Gastrocnemius medialis (tissue), 4 donors: ENCODE measurements at regions not wholly inside any gene's neighbourhood (a gene's known extent, or its start where the extent isn't known, plus 50 kb on each side); places are given as distances from the start of the nearest gene placed in this dataset.

Source experiments
- ATAC-seq, 2 donors: fragments of 150-250 bp; one replicate each; pipeline ENCODE4 v1.9.1; 2016
- DNase-seq, 2 donors: peaks; one replicate each; pipeline ENCODE4 v3.0.0-alpha.2; 2019
- H3K27ac ChIP-seq, 4 donors: fragments of 200-600 bp; sonication (generic); 1 replicate in 1 of 4; 2 replicates in 3 of 4; pipeline ENCODE4 v1.5.1; 2016 to 2018; ENCODE audit warnings: mild to moderate bottlenecking in 2 of 4, moderate library complexity in 1 of 4
- H3K27me3 ChIP-seq, 3 donors: fragments of 200-600 bp; sonication (generic) in 2 of 3; 1 replicate in 1 of 3; 2 replicates in 2 of 3; pipeline versions ENCODE4 v1.5.1 to v1.6.0; 2016 to 2019; ENCODE audit warnings: mild to moderate bottlenecking in 1 of 3, moderate library complexity in 1 of 3
- H3K36me3 ChIP-seq, 2 donors: fragments of 200-600 bp; sonication (generic) in 1 of 2; one replicate each; pipeline ENCODE4 v1.5.1; 2017 to 2018
- H3K4me1 ChIP-seq, 2 donors: fragments of 200-600 bp; sonication (generic) in 1 of 2; one replicate each; pipeline ENCODE4 v1.5.1; 2016 to 2017; ENCODE audit warnings: mild to moderate bottlenecking in 2 of 2
- H3K4me3 ChIP-seq, 4 donors: fragments of 200-600 bp; sonication (generic) in 3 of 4; 1 replicate in 1 of 4; 2 replicates in 3 of 4; pipeline ENCODE4 v1.5.1; 2016 to 2019; ENCODE audit warnings: mild to moderate bottlenecking in 2 of 4
- H3K9me3 ChIP-seq, 3 donors: fragments of 200-600 bp; sonication (generic) in 2 of 3; 1 replicate in 1 of 3; 2 replicates in 2 of 3; pipeline ENCODE4 v1.5.1; 2016 to 2019
- CTCF ChIP-seq, 5 experiments: fragments of 450-650 bp in 3 of 5; fragments of 200-600 bp in 2 of 5; sonication (generic) in 2 of 5; IDR thresholded peaks in 4 of 5; conservative IDR thresholded peaks in 1 of 5; 1 replicate in 4 of 5; 2 replicates in 1 of 5; pipeline ENCODE4 v1.5.1; 2016 to 2019; ENCODE audit warnings: antibody characterized with exemption in 5 of 5, mild to moderate bottlenecking in 3 of 5, moderate library complexity in 3 of 5
- POLR2A ChIP-seq, 2 donors: fragments of 450-650 bp; IDR thresholded peaks; one replicate each; pipeline ENCODE4 v1.6.1; 2017; ENCODE audit warnings: antibody characterized with exemption in 2 of 2, mild to moderate bottlenecking in 2 of 2, moderate library complexity in 2 of 2
- in situ Hi-C, 4 donors: fragments of 200-750 bp; cut with MboI; loops; one replicate each; pipeline versions ENCODE4 v1.15.0 to v1.8.0; 2017; ENCODE audit warnings: low sequenced_read_pairs in 4 of 4
- intact Hi-C: fragments of 100-400 bp; cut with DNase I; formaldehyde crosslinking; loops from one replicate; pipeline ENCODE4 v1.15.1; 2023; ENCODE audit warnings: low total_unique reads

GRCh38 chr4:123972031-123972430 lies 575.4 kb downstream of the SPRY1 start:
- no peak for DNase-seq
- Histone ChIP-seq H3K4me3 (no peak overlapping the region), H3K4me1 (peaks cover 0 to 5% of the 10 kb centered on the region in 2 donors), H3K27ac (no peak overlapping the region), H3K9me3 (no peaks in the 10 kb centered on the region), H3K36me3 (no peaks in the 10 kb centered on the region), H3K27me3 (no peaks in the 10 kb centered on the region)
- TF ChIP-seq POLR2A (IDR thresholded peaks at IDR 0.05) (no peak), CTCF (IDR thresholded peaks at IDR 0.05 in 4 of 5, conservative IDR thresholded peaks at IDR 0.05 in 1 of 5) (no peak)
- ATAC-seq: no peak
- in situ Hi-C loops (no loop called here), intact Hi-C loops (no loop called here)

GRCh38 chr4:123974386-123975149 lies 578.0 kb downstream of the SPRY1 start:
- intact Hi-C loops: loop anchor here (1.0 kb wide), 1 partner anchor 161 kb away; no protein-coding TSS in a partner anchor
- Histone ChIP-seq H3K4me3 (no peak overlapping the region), H3K36me3 (no peaks in the 10 kb centered on the region), H3K4me1 (peaks cover 0 to 5% of the 10 kb centered on the region in 2 donors), H3K27me3 (no peaks in the 10 kb centered on the region), H3K27ac (no peak overlapping the region), H3K9me3 (peaks cover 0 to 10% (median 0%) of the 10 kb centered on the region in 3 donors)
- in situ Hi-C loops: no loop called here
- DNase-seq: no peak
- TF ChIP-seq POLR2A (IDR thresholded peaks at IDR 0.05) (no peak), CTCF (IDR thresholded peaks at IDR 0.05 in 4 of 5, conservative IDR thresholded peaks at IDR 0.05 in 1 of 5) (no peak)
- no peak for ATAC-seq

- intact Hi-C loops: no loop called here
- peaks cover 0 to 5% of the 10 kb centered on the region in 2 donors for H3K4me1 ChIP-seq
Observed at GRCh38 chr4:123976285-123976684, 579.7 kb downstream of the SPRY1 start.

GRCh38 chr4:123976819-123977218 lies 580.2 kb downstream of the SPRY1 start:
- H3K27ac ChIP-seq: peak overlapping the region in 1 of 4 donors; percentile 16
- no peak overlapping the region for H3K4me3 ChIP-seq
- TF ChIP-seq POLR2A (IDR thresholded peaks at IDR 0.05) (no peak), CTCF (IDR thresholded peaks at IDR 0.05 in 4 of 5, conservative IDR thresholded peaks at IDR 0.05 in 1 of 5) (no peak)
- H3K27me3 ChIP-seq: no peaks in the 10 kb centered on the region
- H3K9me3 ChIP-seq: peaks cover 0 to 10% (median 0%) of the 10 kb centered on the region in 3 donors
- intact Hi-C loops (no loop called here), in situ Hi-C loops (no loop called here)
- no peaks in the 10 kb centered on the region for H3K36me3 ChIP-seq
- DNase-seq (no peak), ATAC-seq (no peak)
- peaks cover 0 to 5% of the 10 kb centered on the region in 2 donors for H3K4me1 ChIP-seq

More at GRCh38 chr4:123976285-123976684, 579.7 kb downstream of the SPRY1 start:
- H3K9me3 ChIP-seq: peaks cover 0 to 10% (median 0%) of the 10 kb centered on the region in 3 donors
- no peak overlapping the region for H3K4me3 ChIP-seq
- no peak for ATAC-seq
- in situ Hi-C loops: no loop called here
- H3K27ac ChIP-seq: peak overlapping the region in 1 of 4 donors; percentile 16
- DNase-seq: no peak
- TF ChIP-seq POLR2A (IDR thresholded peaks at IDR 0.05) (no peak), CTCF (IDR thresholded peaks at IDR 0.05 in 4 of 5, conservative IDR thresholded peaks at IDR 0.05 in 1 of 5) (no peak)
- no peaks in the 10 kb centered on the region for H3K36me3 ChIP-seq
- H3K27me3 ChIP-seq: no peaks in the 10 kb centered on the region
